Ascending aorta (tissue), 2 donors: ENCODE measurements at regions not wholly inside any gene's neighbourhood (a gene's known extent, or its start where the extent isn't known, plus 50 kb on each side); places are given as distances from the start of the nearest gene placed in this dataset.

Source experiments
- DNase-seq, 2 donors: peaks; one replicate each; pipeline ENCODE4 v3.0.0-alpha.2; 2019; ENCODE audit warnings: low spot score in 2 of 2
- H3K27ac ChIP-seq, 2 donors: fragments of 200-600 bp; sonication (generic); one replicate each; pipeline ENCODE4 v1.5.1; 2016 to 2017; ENCODE audit warnings: mild to moderate bottlenecking in 1 of 2
- H3K27me3 ChIP-seq: fragments of 200-600 bp; sonication (generic); one replicate; pipeline ENCODE4 v1.5.1; 2017
- H3K36me3 ChIP-seq, 2 donors: fragments of 200-600 bp; sonication (generic); one replicate each; pipeline ENCODE4 v1.5.1; 2016
- H3K4me1 ChIP-seq, 2 donors: fragments of 200-600 bp; sonication (generic); one replicate each; pipeline ENCODE4 v1.5.1; 2016 to 2017; ENCODE audit warnings: mild to moderate bottlenecking in 1 of 2
- H3K4me3 ChIP-seq, 2 donors: fragments of 200-600 bp; sonication (generic); one replicate each; pipeline ENCODE4 v1.5.1; 2016 to 2017; ENCODE audit warnings: mild to moderate bottlenecking in 1 of 2
- H3K9me3 ChIP-seq, 2 donors: fragments of 200-600 bp; sonication (generic); one replicate each; pipeline ENCODE4 v1.5.1; 2016
- CTCF ChIP-seq, 3 experiments: fragments of 200-600 bp in 2 of 3; fragments of 450-650 bp in 1 of 3; sonication (generic) in 2 of 3; IDR thresholded peaks; one replicate each; pipeline ENCODE4 v1.5.1; 2016 to 2019; ENCODE audit warnings: antibody characterized with exemption in 3 of 3, mild to moderate bottlenecking in 1 of 3, moderate library complexity in 1 of 3
- intact Hi-C: fragments of 100-400 bp; cut with DNase I; formaldehyde crosslinking; loops from one replicate; pipeline ENCODE4 v1.15.1; 2023

- no peak overlapping the region for H3K27ac ChIP-seq
- TF ChIP-seq CTCF (IDR thresholded peaks at IDR 0.05) = no peak
- intact Hi-C loops = no loop called here
- H3K9me3 ChIP-seq = no peaks in the 10 kb centered on the region
- no peaks in the 10 kb centered on the region for H3K27me3 ChIP-seq
- DNase-seq = no peak
- H3K4me1 ChIP-seq = no peaks in the 10 kb centered on the region
- no peaks in the 10 kb centered on the region for H3K36me3 ChIP-seq
- H3K4me3 ChIP-seq = no peak overlapping the region
Observed at GRCh38 chr13:107339209-107339608, 771.3 kb upstream of the ARGLU1 start.

DNA sequence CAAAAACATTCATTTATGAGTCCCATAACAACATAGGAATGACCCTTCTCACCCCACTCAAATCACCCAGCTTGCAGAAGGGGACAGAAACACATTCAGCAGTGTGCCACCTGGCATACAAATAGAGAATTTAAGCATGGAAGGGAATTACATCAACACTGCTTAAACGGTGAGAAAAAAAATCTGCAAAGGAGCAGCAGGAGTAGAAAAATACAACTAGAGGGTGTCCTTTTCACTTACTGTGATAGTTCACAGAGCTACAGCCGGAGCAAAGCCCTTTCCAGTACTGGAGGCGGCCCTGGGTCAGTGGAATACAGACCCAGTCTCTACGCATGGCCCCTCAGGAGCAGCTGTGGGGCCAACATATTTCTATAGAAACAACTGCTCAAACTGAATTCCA, 764.3 kb upstream of the ARGLU1 start:
- no peak overlapping the region for H3K4me3 ChIP-seq
- no peaks in the 10 kb centered on the region for H3K36me3 ChIP-seq
- TF ChIP-seq CTCF (IDR thresholded peaks at IDR 0.05) = no peak
- no peaks in the 10 kb centered on the region for H3K27me3 ChIP-seq
- intact Hi-C loops = no loop called here
- no peak overlapping the region for H3K27ac ChIP-seq
- no peaks in the 10 kb centered on the region for H3K9me3 ChIP-seq
- H3K4me1 ChIP-seq = no peaks in the 10 kb centered on the region
- DNase-seq = no peak

GRCh38 chr13:107331359-107331758, 763.4 kb upstream of the ARGLU1 start:
- Histone ChIP-seq H3K4me1 (no peaks in the 10 kb centered on the region), H3K27me3 (no peaks in the 10 kb centered on the region), H3K36me3 (no peaks in the 10 kb centered on the region), H3K27ac (no peak overlapping the region), H3K4me3 (no peak overlapping the region), H3K9me3 (no peaks in the 10 kb centered on the region)
- no peak for DNase-seq
- TF ChIP-seq CTCF (IDR thresholded peaks at IDR 0.05) = no peak
- intact Hi-C loops = no loop called here

- Histone ChIP-seq H3K4me3 (no peak overlapping the region), H3K27ac (no peak overlapping the region), H3K36me3 (no peaks in the 10 kb centered on the region), H3K9me3 (no peaks in the 10 kb centered on the region), H3K27me3 (no peaks in the 10 kb centered on the region), H3K4me1 (no peaks in the 10 kb centered on the region)
- DNase-seq = no peak
- intact Hi-C loops = no loop called here
- no peak for TF ChIP-seq CTCF (IDR thresholded peaks at IDR 0.05)
Observed at GRCh38 chr13:107330484-107330883, 762.5 kb upstream of the ARGLU1 start.

DNA sequence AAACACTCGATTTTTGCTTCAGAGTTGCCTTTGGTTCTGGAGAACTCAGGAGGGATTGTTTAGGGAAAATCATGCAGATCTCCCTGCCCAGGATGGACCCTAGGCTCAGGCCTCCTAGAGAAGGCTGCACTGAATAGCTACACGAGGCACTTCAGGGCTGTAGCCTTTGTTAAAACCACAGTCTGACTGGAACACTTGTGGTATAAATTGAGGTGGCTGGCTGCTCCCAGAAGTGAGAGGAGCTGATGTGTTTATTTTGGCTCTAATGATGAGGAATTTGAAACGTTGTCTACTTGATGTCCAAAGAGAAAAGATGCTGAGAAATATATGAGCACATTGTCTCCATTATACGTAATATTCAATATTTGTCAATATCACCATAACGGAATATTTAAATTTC, 762.1 kb upstream of the ARGLU1 start:
- no peak overlapping the region for H3K27ac ChIP-seq
- no peaks in the 10 kb centered on the region for H3K4me1 ChIP-seq
- no peak overlapping the region for H3K4me3 ChIP-seq
- no peaks in the 10 kb centered on the region for H3K36me3 ChIP-seq
- TF ChIP-seq CTCF (IDR thresholded peaks at IDR 0.05) = no peak
- H3K9me3 ChIP-seq = no peaks in the 10 kb centered on the region
- intact Hi-C loops = no loop called here
- H3K27me3 ChIP-seq = no peaks in the 10 kb centered on the region
- DNase-seq = no peak
